HG03108 (cell line): ENCODE measurements at regions not wholly inside any gene's neighbourhood (a gene's known extent, or its start where the extent isn't known, plus 50 kb on each side); places are given as distances from the start of the nearest gene placed in this dataset.

Experiments used
- ATAC-seq: cut with Tn5 transposase; IDR thresholded peaks from one replicate; pipeline ENCODE4 v1.9.1; 2021; ENCODE audit warnings: moderate library complexity; ENCODE audit not compliant: unreplicated experiment

DNA sequence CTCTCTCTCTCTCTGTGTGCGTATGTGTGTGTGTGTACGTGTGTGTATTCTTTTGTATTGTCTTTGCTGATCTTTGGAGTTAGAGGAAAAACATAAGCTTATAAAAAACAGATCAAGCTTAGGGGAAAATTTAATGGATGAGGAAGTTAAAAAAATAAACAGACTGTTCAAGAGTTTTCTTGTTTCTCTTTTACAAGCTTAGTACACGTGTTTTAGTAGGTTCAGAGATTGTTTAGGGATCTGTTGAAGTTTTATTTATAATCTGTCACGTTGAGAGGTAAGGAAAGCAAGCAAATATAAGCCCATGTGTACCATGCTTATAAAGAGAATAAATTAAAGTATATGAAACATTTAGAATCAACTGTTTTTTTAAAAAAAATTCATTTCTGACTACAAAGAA lies 1470.3 kb upstream of the NUDT12 start:
- ATAC-seq = no peak

DNA sequence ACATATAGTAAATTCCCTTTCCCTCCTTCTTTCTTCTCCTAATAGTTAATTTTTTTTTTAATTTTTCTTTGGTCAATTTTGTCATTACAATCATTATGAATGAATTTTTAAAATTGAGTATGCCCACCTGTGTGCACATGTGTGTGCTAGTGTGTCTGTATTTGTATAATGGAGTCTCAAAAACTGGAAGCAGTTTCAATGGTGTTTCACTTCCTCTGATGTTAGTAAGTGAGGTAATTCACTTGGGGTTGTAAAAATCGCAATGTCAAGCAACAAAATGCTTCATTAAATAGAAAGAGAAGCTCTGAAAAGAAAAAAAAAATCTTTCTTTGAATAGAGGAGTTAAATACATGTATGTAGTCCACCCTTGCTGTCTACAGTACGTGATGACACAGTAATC lies 1467.6 kb upstream of the NUDT12 start:
- no peak for ATAC-seq

DNA sequence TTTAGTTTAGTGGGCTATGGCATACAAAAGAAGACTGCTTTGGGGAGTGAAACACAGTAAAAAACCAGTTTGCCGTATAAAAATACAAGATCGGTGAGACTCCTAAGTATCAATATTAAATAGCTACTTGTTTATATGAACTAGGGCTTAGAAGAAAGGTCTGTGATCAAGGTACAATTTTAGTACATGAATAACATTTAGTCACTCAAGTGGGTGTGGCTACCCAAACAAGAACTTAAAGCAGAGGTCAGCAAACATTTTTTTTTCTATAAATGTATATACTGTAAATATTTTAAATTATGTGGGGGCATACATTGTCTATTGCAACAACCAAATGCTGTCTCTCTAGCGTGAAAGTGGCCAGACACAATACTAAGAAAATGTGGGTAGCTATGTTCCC lies 1452.5 kb upstream of the NUDT12 start:
- ATAC-seq = no peak

DNA sequence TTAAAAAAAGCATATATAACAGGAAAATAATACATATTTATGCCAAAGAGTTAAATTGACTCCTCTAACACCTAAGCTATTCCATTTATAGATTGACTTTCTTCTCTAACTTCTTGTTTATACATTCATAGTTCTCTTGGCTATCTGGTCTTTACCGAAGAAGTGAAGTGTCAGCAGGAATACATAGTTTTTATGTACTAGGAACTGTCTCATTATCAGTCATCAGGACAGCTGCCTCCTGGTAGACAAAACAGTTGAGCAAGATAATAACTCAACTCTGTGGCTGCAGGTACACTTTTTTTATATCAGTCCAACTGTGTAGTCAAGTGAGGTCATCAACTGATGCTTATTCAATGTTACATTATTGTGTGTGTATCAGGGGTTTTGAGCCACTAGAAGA lies 1436.0 kb upstream of the NUDT12 start:
- no peak for ATAC-seq

DNA sequence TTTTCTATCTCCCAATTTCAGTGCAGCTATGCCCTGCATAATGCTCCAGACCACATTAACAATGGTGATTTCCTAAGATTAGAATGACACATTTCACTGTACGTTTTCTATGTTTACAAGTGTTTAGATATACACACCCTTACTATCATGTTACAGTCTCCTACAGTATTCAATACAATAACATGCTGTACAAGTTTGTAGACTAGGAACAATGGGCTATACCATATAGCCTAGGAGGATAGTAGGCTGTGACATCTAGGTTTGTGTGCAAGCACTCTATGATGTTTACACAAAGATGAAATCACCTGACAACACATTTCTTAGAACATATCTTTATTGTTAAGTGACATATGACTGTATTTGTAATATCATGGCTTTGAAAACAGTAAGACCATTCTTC lies 1435.6 kb upstream of the NUDT12 start:
- no peak for ATAC-seq

DNA sequence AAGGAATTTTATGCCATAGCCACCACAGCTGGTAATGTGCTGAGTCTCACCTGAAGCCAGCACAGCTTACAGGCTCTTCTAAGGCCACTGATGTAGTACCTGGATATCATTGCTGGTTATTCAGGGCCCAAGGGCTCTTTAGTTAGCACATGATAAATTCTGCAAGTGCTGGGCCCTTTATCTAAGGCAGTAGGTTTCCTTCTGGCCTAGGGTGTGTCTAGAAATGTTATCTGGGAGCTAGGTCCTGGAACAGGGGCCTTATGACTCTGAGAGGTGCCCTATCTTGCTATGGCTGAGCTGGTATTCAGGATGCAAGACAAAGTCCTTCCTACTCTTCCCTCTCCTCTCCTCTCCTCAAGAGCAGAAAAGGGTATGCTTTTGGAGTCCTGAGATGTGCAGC lies 1424.5 kb upstream of the NUDT12 start:
- no peak for ATAC-seq

DNA sequence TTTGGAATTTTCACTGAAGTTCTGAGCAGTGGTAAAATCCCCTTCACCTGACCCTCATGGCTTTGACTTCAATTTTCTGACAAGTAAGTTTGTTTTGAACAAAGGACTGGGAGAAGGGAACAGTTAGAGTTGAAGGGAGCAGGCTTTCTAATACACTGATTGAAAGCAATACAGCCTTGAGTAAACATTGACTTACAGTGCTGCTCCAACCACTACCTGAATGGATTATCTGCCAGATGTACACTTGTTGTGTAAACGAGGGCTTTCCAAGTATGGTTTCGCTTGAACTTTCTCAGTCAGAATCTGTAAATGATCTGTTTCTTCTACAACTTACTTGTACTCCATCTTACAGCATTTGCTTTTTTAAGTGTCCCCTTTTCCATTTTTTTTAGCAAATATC lies 1414.9 kb upstream of the NUDT12 start:
- no peak for ATAC-seq

DNA sequence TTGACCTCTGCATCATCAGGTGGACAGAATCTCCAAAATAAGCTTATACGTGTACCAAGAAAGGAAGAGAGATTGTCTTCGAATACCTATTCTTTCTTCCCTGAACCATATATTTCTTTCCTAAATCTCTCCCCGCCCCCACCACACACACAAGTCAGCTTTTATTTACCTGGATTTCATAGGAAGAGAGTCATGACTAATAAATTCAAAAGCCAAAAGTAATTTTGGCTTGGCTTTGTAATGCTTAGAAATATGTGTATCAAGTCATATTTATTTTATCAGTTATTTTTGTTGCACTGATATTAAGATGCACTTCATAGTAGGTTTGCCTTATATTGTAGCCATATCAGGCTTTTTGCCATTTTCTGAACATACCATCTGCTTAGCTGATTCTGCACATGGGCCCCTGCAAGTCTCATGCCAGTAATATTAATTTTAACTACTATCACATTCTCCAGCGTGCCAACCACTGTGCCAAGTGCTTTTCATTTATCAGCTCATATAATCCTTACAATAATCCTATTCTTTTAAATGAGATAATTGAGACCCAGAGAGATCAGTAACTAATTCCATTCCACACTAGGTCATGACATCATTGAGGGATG lies 1405.3 kb upstream of the NUDT12 start:
- no peak for ATAC-seq

DNA sequence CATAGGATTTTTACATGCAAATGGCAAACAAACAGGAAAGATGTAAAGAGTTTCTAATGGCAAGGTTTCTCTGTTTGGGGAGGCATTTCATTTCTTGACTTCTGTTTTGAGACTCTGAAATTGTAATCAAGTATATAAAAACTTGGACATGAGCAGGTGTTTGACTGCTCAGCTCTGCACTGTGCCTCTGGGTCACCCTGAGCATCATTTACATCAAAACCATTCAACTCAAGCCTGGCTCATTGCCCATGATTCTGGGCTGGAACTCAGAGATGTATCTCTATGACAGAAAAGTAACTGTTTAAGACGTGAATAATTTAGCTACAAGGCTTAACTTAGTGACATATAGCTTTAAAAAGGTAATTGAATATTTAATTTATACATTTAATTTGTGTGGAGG lies 1402.4 kb upstream of the NUDT12 start:
- no peak for ATAC-seq

DNA sequence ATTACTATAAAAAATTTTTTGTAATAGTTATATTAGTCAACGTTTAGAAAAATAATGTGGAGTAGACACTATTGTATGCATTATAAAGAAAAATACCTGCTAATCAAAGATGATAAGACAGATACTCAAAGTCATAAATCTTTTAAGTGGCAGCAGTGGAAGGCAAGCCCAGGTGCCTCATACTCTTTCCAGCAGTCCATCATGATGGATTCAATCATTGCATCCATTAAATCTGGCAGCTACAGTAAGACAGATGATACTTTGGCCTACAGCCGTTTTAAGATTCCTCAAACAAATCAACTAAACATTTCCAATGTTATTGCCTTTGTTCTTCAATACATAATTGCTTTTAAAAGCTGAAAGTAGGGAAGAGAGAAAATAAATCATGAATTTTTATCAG lies 1392.9 kb upstream of the NUDT12 start:
- ATAC-seq = no peak

DNA sequence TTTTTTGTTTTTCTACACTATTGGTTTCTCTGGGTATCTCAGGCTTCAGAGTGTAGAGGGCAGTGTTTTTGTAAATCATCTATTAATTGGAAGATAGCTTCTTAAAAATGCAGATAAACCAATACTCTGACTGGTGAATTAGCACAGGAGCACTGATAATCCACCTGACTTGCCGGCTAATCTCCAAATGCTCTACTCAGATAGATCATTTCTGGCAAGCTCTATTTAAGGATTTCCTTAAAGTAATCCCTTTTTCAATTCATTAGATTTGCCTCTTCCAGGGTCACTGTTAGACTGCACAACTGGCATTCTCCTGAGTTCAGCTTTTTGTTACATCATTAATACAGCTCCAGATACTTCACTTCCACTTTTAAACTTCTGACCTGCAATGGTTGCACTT lies 1390.3 kb upstream of the NUDT12 start:
- ATAC-seq = no peak

DNA sequence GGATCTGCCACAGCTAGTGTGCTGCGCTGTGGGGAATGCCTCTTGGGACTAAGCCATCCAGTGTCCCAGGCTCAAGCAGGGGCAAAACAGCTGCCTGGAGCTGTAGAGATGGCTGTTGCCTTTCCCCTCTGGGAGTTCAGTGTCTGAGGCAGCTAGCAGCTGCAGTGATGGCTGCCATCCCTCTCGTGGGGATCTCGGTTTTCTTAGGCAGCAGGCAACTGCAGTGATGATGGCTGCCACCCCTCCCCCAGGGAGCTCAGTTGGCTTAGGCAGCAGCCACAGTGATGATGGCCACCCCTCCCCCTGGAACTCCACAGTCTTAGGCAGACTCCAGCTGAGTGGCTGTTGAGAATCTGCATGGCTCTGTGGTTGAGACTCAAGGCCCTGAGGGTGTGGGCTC lies 1389.2 kb upstream of the NUDT12 start:
- ATAC-seq = no peak

DNA sequence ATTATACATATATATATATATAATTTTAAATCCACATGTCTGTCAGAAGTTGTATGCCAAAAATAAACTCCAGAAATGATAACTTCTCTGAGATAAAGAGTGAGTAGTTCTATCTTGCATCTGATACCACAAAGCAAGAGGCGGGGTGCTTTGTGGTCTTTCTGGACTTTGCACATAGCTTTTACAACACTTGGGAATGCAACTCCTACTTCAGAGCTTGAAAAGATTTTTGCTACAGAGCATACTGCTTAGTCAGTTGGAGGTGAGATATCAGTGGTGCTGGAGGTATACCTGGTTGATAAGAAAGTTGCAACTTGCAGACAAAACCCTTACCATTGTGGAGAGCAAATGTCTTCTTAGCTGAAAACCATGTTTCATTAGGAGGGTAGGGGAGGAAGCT lies 1384.5 kb upstream of the NUDT12 start:
- ATAC-seq = no peak

DNA sequence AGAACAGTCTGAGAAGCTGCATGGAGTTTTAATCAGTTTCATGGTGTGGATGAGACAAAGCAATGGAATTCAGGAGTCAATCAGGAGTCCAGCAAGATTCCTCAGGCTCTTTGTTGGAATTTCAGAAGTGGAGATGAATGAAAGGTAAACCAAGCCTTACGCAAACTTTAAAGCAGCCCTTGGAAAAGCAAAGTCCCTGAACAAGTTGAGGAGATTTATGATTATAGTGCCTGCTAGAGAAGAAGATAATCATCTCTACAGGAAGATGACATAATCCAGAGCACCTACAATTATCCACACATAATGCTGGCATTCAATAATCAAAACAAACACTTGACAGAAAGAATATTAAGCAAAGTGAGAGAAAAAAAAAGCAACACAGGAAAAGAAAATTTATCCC lies 1380.1 kb upstream of the NUDT12 start:
- no peak for ATAC-seq

DNA sequence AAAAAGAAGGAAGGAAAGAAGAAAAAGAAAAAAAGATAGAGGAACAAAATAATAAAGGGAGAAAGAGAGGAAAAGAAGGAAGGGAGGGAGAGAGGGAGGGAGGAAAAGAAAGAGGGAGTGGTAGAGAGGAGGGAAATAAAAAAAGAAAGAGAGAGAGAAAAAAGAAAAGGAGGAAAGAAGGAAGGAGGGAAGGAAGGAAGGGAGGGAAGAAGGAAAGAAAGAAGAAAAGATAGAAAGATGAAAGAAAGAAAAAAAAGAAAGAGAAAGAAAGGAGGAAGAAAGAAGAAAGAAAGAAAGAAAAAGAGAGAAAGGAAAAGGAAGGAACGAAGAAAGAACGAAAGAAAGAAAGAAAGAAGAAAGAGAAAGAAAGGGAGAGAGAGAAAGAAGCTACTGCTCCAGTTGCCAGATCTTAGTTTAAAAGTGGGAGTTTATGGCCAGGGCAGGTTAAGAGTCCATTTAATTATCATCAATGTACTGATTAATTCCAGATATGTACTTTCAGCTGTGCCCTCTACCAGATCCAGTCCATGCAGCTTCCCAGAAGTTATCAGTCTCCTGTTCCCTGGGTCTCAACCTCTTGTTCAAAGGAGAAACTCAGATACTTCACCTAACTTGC lies 1378.5 kb upstream of the NUDT12 start:
- no peak for ATAC-seq

DNA sequence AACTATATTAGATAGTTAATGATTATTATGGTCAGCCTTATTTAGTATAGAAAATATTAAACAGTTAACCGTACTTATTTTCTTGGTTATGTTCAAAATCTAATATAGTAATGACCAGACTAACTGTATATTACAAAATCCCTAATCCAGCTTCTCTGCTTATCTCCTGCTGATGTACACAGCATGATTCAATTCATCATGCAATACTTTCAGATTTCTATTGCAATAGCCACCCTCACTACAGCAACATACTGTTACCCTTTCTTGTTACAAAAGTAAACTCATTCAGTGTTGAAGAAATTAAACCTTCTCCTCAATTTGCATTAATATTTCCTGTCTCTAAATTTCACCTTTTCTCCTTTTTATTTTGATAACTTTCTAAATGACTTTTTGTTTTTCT lies 1375.0 kb upstream of the NUDT12 start:
- ATAC-seq = no peak

DNA sequence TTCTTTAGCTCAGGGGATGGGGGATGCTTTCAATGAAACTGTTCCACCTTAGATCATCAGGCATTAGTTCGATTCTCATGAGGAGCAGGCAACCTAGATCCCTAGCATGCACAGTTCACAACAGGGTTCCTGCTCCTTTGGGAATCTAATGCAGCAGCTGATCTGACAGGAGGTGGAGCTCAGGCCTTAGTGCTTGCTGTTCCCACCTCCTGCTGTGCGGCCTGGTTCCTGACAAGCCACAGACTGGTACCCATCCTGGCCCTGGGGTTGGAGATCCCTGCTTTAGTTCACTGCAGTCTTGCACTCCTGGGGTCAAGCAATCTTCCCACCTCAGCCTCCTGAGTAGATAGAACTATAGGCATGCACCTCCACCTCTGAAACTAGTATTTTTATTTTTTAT lies 1369.8 kb upstream of the NUDT12 start:
- ATAC-seq = no peak

DNA sequence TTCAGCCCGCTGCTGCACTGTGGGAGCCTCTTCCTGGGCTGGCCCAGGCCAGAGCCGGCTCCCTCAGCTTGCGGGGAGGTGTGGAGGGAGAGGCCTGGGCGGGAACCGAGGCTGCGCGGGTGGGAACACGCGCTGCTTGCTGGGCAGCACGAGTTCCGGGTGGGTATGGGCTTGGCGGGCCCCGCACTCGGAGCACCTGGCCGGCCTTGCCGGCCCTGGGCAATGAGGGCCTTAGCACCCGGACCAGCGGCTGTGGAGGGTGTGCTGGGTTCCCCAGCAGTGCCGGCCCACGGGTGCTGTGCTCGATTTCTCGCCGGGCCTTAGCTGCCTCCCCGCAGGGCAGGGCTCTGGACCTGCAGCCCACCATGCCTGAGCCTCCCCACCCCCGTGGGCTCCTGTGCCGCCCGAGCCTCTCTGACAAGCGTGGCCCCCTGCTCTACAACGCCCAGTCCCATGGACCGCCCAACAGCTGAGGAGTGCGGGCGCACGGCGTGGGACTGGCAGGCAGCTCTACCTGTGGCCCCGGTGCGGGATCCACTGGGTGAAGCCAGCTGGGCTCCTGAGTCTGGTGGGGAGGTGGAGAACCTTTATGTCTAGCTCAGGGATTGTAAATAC lies 1366.4 kb upstream of the NUDT12 start:
- no peak for ATAC-seq

DNA sequence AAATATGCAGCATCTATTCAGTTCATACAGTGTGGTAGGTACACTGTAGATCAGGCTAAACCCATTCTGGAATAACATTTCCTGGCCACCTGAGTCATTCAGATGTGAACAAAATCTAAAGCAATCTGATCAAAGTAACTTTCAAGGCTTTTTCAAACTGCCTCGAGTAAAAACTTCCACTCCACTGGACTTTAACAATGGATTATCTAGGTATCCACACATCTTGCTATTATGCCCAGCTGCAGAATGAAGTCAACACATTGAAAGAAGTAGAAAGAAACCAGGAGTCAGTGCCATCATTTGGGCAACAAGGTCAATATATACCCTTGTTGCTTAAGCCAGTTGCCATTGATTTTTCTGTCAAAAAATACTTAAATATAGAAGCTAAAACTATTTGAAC lies 1352.6 kb upstream of the NUDT12 start:
- no peak for ATAC-seq

DNA sequence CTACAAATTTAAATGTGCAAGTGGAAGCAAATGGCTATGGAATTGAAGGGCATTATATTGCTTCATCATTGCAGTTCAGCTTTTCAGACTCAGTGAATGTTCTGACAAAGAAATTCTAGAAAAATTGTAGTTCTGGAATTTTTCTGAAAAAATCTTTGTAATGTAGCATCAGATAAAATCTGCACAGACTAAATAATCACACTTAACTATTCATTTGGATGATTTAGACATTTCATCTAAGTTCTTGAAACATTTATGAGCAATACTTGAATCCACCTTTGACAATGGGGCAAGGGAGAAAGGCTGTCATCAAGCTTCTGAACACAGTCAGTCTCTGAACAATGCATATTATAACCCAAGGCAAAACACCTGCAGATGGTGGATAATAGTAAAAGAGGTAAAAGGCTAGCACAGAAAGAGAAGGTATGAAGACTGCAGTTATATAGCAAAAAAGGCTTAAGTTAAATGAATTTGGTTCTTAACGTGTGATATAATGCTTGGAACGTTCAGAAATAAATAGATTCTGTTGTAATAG lies 1352.0 kb upstream of the NUDT12 start:
- ATAC-seq = no peak

DNA sequence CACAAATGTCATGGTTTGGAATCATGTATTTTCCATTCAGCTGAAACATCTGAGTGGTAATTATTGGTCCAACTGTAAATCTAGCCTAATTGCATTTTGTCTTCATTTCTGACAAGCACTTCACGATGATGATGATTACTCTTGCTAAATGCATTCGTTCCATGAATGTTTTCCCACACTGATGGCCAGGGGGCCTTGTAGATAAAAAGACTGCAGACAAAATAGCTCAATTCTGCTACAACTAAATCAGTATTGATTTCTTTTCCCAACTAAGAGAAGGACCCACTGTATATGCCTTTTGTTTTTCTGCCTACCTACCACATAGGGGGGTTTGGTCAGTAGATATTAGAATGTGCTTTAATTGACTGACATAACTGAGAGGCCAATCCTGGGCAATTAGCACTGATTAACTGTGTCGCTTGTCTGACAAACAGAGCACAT lies 1351.3 kb upstream of the NUDT12 start:
- no peak for ATAC-seq

DNA sequence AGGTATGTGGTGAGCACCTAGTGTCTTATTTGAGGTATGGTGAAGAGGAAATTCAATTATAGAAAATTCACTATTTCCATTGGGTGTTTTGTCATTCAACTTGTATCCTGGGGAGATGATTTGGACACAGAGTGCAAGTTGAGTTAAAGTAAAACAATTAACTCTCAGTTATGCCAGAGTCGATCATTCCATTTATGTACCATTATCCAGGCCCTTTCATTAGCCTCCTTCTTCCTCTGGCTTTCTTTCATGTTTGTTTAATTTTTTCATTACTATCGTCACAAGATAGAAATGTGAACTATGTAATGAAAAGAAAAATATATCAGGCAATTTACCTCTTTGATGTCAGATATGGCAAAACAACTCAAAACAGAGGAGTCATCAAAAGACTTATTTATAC lies 1347.2 kb upstream of the NUDT12 start:
- ATAC-seq = no peak

DNA sequence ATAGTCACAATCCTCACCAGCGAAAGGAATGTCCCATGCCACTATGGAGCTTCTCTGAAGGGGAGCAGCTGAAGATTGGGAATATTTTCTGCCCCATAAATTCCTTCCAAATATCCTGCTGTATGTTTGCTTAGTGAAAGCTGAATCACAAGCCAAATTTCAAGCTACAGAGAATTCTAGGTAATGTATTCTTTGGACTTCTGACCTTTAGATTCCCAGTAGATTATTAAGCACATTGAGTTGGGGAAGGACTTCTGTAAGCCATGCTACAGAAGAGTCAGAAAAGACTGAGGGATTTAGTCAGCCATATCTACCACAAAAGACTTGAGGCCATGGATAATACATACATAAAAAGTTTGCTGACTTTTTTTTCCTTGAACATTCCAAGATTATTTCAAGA lies 1342.0 kb upstream of the NUDT12 start:
- ATAC-seq = no peak
